ENCODE measurements at regions not wholly inside any gene's neighbourhood (a gene's known extent, or its start where the extent isn't known, plus 50 kb on each side); places are given as distances from the start of the nearest gene placed in this dataset.
"Not testable (repeated sequence)": the region's sequence is repeated elsewhere in the genome, so short reads cannot be mapped to it uniquely, and the experiment has no call there.

DNA sequence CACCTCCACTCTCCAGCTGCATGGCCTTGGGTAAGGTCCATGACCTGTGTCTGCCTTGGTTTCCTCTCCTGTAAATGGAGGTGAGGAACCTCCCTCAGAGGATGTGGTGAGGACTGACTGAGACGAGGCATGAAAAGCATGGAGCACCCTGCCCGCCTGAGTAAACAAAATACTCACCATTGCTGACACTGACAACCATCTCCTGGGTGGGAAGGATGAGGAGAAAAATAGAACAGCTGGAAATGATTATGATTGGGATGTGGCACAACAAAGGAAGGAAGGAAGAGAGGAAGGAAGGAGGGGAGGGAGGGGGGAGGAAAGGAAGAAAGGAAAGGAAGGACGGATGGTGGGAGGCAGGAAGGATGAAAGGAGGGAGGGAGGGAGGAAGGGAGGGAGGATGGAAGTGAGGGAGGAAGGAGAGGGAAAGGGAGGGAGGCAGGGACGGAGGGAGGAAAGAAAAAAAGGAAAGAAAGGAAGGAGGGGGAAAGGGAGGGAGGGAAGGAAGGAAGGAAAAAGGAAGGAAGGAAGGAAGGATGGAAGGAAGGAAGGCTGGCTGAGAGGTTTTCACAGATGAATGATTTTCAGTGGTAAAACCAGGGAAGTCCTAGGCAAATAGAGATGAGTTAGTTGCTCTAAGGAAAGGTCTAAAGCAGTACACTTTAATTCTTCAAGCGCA lies 276.5 kb upstream of the XYLT1 start:
- no peak overlapping the region for H3K27ac Mint-ChIP-seq
- H3K4me1 Mint-ChIP-seq: no peaks in the 10 kb centered on the region
- peaks cover 4% of the 10 kb centered on the region for H3K9me3 Mint-ChIP-seq
- no peaks in the 10 kb centered on the region for H3K36me3 Mint-ChIP-seq
- H3K27me3 Mint-ChIP-seq: peaks cover 3% of the 10 kb centered on the region
- H3K4me3 Mint-ChIP-seq: no peak overlapping the region
- no peak for DNase-seq

DNA sequence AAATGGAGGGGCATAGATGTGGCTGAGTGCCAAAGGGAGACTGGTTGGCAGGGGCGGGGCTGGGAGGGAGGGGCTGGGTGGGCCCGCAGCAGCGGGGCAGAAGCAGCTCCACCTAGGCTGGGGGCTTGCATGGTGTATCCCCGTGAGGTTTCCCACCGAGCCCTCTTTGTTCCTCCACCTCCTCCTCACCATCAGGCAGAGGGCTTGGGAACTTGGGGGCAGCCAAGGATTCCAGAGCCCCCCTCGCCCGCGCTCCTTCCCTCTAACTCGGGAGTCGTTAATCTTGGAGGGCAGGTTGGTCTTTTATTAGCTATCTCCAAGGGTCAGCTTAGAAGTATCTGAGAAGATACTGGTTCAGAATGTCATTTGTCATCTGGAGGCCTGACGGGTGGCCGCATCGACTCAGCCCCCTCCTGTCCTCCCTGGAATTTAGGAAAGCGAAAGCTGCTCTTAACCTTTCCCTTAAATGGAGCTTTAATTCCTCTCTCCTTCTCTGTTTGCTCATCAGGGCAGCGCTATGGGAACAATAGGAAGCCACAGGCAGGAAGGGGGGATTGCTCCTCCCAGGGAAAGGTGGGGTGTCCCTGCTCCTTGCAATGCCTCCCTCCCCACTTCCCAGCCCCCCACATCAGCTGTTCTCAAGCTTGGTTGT lies 274.3 kb upstream of the XYLT1 start:
- peaks cover 4% of the 10 kb centered on the region for H3K9me3 Mint-ChIP-seq
- H3K36me3 Mint-ChIP-seq: no peaks in the 10 kb centered on the region
- no peak for DNase-seq
- H3K4me1 Mint-ChIP-seq: no peaks in the 10 kb centered on the region
- no peak overlapping the region for H3K27ac Mint-ChIP-seq
- peaks cover 9% of the 10 kb centered on the region for H3K27me3 Mint-ChIP-seq
- no peak overlapping the region for H3K4me3 Mint-ChIP-seq

DNA sequence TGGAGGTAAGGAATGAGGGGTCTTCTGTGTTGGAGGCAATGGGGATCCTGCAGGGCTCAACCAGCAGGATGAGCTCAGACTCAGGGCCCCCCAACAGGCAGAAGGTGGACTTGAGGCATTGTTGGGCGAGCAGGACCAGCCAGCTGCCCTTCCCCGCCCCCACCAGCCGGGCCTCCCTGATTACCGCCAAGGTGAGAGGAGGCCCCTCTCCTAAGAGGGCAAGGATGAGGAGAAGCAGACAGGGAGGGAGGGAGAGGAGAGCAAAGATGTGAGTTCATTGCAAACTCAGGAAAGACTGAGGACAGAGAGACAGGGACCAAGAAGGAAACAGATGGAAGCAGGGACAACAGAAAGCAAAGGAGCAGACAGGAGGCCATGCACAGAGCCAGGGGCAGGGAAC lies 272.8 kb upstream of the XYLT1 start:
- no peak for DNase-seq
- Mint-ChIP-seq H3K4me1 (no peaks in the 10 kb centered on the region), H3K4me3 (no peak overlapping the region), H3K27me3 (peaks cover 6% of the 10 kb centered on the region), H3K36me3 (no peaks in the 10 kb centered on the region), H3K27ac (no peak overlapping the region), H3K9me3 (no peaks in the 10 kb centered on the region)

DNA sequence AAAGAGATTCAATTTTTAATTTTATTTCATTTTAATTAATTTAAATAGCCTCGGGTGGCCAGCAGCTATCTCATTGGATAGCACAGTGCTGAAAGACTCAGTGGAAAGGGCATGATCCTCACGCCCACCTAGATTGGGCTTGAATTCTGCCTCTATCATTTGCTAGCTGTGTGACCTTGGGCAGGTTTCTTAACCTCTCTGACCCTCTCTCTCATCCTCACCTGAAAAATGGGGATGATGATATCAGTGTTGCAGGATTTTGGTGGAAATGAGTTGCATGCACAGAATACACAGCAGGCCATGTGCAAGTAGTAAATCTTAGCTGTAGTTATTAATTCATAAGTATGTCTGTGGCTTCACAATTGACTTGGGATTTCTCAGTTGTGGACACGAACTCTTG lies 272.4 kb upstream of the XYLT1 start:
- H3K9me3 Mint-ChIP-seq: no peaks in the 10 kb centered on the region
- no peak for DNase-seq
- no peaks in the 10 kb centered on the region for H3K4me1 Mint-ChIP-seq
- no peak overlapping the region for H3K27ac Mint-ChIP-seq
- peaks cover 6% of the 10 kb centered on the region for H3K27me3 Mint-ChIP-seq
- H3K4me3 Mint-ChIP-seq: no peak overlapping the region
- no peaks in the 10 kb centered on the region for H3K36me3 Mint-ChIP-seq

DNA sequence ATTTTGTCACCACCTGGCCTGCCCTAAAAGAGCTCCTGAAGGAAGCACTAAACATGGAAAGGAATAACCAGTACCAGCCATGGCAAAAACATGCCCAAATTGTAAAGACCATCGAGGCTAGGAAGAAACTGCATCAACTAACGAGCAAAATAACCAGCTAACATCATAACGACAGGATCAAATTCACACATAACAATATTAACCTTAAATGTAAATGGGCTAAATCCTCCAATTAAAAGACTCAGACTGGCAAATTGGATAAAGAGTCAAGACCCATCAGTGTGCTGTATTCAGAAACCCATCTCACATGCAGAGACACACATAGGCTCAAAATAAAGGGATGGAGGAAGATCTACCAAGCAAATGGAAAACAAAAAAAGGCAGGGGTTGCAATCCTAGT lies 264.3 kb upstream of the XYLT1 start:
- not testable (repeated sequence) for H3K4me1 Mint-ChIP-seq, H3K36me3 Mint-ChIP-seq, DNase-seq, H3K27ac Mint-ChIP-seq, H3K27me3 Mint-ChIP-seq, H3K9me3 Mint-ChIP-seq, H3K4me3 Mint-ChIP-seq

DNA sequence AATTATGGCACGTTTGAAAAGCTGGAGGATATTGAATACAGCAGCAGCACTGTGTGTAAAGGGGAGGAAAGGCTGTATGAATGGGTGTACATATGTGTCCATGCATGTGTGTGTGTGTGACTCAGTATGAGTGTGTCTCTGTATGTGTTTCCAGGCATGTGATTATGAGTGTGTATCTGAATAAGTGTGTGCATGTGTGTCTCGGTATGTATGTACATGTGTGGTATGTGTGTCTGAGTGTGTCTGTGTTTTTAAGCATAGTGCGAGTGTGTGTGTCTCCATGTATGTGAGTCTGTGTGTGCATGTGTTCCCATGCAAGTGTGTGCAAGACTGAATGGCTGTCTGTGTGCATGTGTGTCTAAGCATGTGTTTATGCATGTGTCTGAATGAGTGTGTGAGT lies 259.1 kb upstream of the XYLT1 start:
- Mint-ChIP-seq H3K4me1 (no peaks in the 10 kb centered on the region), H3K27me3 (peaks cover 6% of the 10 kb centered on the region), H3K4me3 (no peak overlapping the region), H3K9me3 (peaks cover 9% of the 10 kb centered on the region), H3K27ac (no peak overlapping the region), H3K36me3 (no peaks in the 10 kb centered on the region)
- DNase-seq: no peak

DNA sequence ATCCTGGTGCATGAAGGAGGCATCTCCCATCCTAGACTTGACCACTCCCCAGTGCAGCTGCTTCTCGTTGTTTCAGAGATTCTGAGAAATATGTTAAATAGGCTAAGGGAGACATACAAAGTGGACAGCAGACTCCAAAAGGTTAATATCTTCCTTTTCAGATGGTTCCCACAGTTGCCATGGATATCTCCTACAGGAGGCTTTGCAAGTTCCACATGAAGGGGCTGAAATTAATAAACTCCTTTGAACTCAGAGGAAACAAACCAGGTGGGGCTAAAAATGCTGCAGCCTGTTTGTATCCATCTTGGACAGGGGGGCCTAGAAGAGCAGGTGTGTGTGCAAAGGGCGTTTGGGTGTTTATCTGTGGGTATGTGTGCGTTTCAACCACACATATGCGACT lies 257.4 kb upstream of the XYLT1 start:
- H3K9me3 Mint-ChIP-seq: peaks cover 5% of the 10 kb centered on the region
- H3K36me3 Mint-ChIP-seq: no peaks in the 10 kb centered on the region
- no peaks in the 10 kb centered on the region for H3K4me1 Mint-ChIP-seq
- no peak for DNase-seq
- peaks cover 6% of the 10 kb centered on the region for H3K27me3 Mint-ChIP-seq
- H3K27ac Mint-ChIP-seq: no peak overlapping the region
- no peak overlapping the region for H3K4me3 Mint-ChIP-seq

DNA sequence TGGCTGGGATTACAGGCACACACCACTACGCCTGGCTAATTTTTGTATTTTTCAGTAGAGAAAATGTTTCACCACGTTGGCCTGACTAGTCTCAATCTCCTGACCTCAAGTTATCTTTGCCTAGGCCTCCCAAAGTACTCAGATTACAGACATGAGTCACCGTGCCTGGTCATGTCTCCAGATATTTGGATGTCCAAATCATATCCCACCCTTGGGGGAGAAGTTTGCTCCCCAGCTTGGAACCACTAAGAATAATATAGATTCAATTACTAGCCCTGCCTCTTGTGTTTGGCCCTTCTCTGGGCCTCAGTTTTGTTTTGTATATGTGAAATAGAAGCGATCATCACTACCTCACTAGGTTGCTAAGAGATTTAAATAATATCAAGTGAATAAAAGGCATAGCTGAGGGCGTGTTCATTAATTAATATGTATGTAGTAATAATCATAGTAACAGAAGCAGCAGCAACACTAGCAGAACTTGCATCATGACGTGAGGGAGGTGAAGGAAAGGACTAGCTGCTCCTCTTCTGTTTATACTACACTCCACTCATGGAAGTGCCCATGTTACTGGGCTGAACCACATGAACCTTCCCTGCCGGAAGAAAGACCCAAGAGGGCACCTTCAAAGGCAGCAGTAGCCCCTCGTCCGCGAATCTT lies 253.6 kb upstream of the XYLT1 start:
- Mint-ChIP-seq H3K4me1 (no peaks in the 10 kb centered on the region), H3K27me3 (no peaks in the 10 kb centered on the region), H3K9me3 (no peaks in the 10 kb centered on the region), H3K36me3 (no peaks in the 10 kb centered on the region), H3K27ac (no peak overlapping the region), H3K4me3 (no peak overlapping the region)
- DNase-seq: no peak

DNA sequence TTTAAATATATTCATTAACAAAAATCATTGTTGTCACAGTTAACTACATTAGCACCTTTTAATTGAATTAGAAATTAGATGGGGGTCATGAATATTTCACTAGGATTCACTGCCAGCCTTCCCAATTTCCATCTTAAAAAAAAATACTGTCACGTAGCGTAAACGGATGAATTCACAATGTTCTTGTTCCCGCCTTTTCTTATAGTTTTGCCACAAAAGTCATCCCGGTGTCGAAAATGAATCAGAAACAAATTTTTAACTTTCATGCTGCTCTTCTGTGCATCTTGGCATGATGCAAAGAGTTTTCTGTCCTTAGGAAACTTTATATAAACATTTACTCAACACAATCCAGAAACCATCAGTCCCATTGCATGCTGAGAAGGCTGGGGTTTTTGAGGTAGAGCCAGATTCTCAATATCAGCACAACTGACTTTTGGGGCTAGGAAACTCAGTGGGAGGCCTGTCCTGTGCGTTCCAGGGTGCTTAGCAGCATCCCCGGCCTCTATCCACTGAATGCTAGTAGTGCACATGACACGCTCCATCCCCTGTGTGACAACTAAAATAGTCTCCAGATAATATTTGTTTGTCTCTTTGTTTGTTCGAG lies 252.9 kb upstream of the XYLT1 start:
- H3K27ac Mint-ChIP-seq: no peak overlapping the region
- H3K4me3 Mint-ChIP-seq: no peak overlapping the region
- H3K36me3 Mint-ChIP-seq: no peaks in the 10 kb centered on the region

DNA sequence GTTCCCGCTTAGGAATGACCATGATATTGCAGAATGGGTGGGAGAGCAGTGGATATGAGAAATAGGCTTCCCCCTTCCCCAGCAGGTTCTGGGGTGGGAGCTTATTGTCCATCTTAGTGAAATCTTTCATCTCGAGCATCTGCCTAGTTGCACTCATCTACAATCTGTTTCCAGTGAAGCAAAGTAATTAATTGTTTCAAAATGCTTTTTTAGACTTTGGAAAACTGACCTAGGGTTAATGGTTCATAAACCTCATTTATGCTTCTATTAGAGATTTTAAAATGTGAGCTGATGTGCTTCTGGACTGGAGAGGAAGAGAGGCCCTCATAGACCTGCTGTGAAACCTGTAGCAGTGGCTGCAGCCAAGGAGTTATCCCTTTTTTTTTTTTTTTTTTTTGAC lies 247.7 kb upstream of the XYLT1 start:
- Mint-ChIP-seq H3K27ac (no peak overlapping the region), H3K4me1 (no peaks in the 10 kb centered on the region), H3K4me3 (no peak overlapping the region), H3K36me3 (no peaks in the 10 kb centered on the region), H3K27me3 (peaks cover 17% of the 10 kb centered on the region), H3K9me3 (no peaks in the 10 kb centered on the region)
- no peak for DNase-seq

More for the DNA sequence above, 252.9 kb upstream of the XYLT1 start:
- Mint-ChIP-seq H3K27me3 (peaks cover 4% of the 10 kb centered on the region), H3K4me1 (no peaks in the 10 kb centered on the region), H3K9me3 (no peaks in the 10 kb centered on the region)
- no peak for DNase-seq

DNA sequence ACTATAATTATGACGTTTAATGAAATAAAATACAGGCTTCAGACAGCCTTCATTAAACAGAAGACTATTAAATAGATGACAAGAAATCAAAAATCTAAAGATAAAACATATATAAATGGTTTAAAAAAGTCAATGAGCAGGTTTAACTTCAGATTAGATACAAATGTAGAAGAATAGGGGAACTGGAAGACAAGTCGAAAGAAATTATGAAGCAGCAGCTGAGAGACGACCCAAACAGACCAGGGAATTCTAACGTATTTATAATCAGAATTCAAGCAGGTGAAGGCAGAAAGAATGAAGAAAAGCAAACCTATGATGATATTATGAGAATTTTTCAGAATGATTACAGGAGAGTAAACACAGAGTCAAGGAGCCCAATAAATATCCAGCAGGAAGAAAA lies 235.1 kb upstream of the XYLT1 start:
- H3K4me1 Mint-ChIP-seq: no peaks in the 10 kb centered on the region
- H3K27ac Mint-ChIP-seq: no peak overlapping the region
- H3K36me3 Mint-ChIP-seq: no peaks in the 10 kb centered on the region
- peaks cover 6% of the 10 kb centered on the region for H3K9me3 Mint-ChIP-seq
- no peak overlapping the region for H3K4me3 Mint-ChIP-seq
- peaks cover 4% of the 10 kb centered on the region for H3K27me3 Mint-ChIP-seq
- DNase-seq: no peak

DNA sequence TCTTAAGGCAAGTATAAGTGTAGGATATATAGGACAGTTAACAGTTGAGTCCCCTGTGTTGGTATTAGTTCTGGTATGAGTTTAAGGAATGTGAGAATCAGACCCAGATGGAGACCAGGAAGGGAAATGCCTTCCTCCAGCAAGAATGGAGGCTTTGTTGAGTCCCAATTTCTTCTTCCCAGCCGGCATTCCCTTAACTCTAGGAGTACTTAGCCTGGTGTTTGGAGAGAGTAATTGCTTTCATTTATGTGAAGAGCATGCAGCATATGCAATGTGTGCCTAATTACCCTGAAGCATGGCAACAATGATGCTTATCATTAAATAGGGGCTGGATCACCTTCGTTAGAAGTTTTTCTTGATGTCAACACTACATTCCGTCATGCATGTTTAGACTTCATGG lies 225.9 kb upstream of the XYLT1 start:
- Mint-ChIP-seq H3K9me3 (no peaks in the 10 kb centered on the region), H3K4me1 (no peaks in the 10 kb centered on the region), H3K4me3 (no peak overlapping the region), H3K27me3 (peaks cover 16% of the 10 kb centered on the region), H3K36me3 (no peaks in the 10 kb centered on the region), H3K27ac (no peak overlapping the region)
- DNase-seq: no peak

DNA sequence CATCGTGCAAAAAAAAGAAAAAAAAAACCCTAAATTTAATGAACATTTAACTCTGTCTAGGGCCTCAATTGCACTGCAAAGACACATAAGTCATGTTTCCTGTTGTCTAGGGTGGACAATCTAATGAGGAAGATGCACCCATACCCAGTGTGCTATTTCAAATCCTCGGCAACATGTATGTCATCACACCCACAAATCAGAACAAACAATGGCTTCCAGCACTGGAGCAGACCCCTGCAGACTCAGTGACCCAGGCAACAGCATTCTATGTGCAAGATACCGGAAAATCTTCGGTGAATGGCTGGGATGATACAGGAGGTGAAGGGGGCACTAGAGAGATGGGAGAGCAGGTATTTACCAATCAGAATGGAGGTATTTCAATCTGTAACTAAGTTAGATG lies 221.7 kb upstream of the XYLT1 start:
- Mint-ChIP-seq H3K27me3 (peaks cover 15% of the 10 kb centered on the region), H3K4me3 (no peak overlapping the region), H3K9me3 (no peaks in the 10 kb centered on the region), H3K27ac (no peak overlapping the region), H3K4me1 (no peaks in the 10 kb centered on the region), H3K36me3 (no peaks in the 10 kb centered on the region)
- DNase-seq: no peak

DNA sequence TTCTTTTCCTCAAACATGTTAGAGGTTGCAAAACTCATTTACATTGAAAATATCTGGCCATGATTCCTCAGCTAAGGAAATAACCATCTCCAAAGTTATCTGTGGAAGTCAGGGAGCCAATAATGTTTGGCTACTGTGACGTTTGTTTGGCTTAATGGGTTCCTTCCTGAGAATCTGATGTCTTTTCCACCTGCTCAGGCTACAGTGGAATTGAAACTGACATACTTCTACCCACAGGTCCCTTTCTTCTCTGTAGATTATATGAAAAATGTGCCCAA lies 221.1 kb upstream of the XYLT1 start:
- no peaks in the 10 kb centered on the region for H3K36me3 Mint-ChIP-seq
- peaks cover 15% of the 10 kb centered on the region for H3K27me3 Mint-ChIP-seq
- H3K4me3 Mint-ChIP-seq: no peak overlapping the region
- no peaks in the 10 kb centered on the region for H3K9me3 Mint-ChIP-seq
- H3K4me1 Mint-ChIP-seq: no peaks in the 10 kb centered on the region
- H3K27ac Mint-ChIP-seq: no peak overlapping the region
- DNase-seq: no peak

DNA sequence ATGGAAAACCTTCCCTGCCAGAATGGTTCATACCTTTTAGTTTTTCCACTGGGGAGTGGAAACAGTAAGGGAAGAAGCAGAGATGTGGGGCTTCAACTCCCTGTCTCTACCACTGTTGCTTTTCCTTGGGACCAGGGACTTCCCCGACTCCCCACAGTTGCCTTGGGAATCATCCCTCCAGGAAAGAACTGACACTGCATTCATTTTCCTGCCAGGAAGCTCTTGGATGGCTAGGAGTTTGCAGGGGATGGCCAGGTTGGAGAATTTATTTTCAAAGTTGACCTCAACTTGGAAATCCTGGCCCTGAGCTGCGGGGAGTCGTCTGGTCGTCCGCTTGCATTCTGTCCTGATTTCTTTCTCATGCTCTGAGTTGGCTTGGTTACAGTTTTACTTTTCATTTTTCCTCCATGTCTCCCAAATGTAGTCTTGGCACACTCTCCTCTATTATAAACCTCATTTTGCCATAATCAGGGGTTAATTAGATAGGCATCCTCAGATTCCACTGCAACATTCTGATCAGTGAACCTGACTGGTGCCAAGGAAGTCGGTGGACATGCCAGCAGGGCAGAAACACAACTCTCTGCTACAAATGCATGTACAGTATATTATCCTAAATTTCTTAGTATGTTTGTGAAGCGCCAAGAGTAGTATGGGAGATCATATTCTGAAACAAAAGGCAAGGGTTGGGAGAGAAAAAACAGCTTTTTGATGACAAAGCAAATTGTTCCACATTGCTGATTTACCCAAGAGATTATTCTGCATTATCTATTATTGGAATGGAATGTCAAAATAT lies 220.5 kb upstream of the XYLT1 start:
- Mint-ChIP-seq H3K27ac (no peak overlapping the region), H3K4me3 (no peak overlapping the region), H3K9me3 (no peaks in the 10 kb centered on the region), H3K4me1 (no peaks in the 10 kb centered on the region), H3K27me3 (peaks cover 18% of the 10 kb centered on the region), H3K36me3 (no peaks in the 10 kb centered on the region)
- DNase-seq: no peak
